GM19463 (cell line): ENCODE measurements at regions not wholly inside any gene's neighbourhood (a gene's known extent, or its start where the extent isn't known, plus 50 kb on each side); places are given as distances from the start of the nearest gene placed in this dataset.
A peak's percentile ranks its signal among the peaks of the same experiment; 100 is the strongest.
"Not testable (repeated sequence)": the region's sequence is repeated elsewhere in the genome, so short reads cannot be mapped to it uniquely, and the experiment has no call there.

Source experiments
- ATAC-seq: cut with Tn5 transposase; IDR thresholded peaks from one replicate; pipeline ENCODE4 v1.9.1; 2021; ENCODE audit warnings: mild to moderate bottlenecking, moderate library complexity; ENCODE audit not compliant: unreplicated experiment

DNA sequence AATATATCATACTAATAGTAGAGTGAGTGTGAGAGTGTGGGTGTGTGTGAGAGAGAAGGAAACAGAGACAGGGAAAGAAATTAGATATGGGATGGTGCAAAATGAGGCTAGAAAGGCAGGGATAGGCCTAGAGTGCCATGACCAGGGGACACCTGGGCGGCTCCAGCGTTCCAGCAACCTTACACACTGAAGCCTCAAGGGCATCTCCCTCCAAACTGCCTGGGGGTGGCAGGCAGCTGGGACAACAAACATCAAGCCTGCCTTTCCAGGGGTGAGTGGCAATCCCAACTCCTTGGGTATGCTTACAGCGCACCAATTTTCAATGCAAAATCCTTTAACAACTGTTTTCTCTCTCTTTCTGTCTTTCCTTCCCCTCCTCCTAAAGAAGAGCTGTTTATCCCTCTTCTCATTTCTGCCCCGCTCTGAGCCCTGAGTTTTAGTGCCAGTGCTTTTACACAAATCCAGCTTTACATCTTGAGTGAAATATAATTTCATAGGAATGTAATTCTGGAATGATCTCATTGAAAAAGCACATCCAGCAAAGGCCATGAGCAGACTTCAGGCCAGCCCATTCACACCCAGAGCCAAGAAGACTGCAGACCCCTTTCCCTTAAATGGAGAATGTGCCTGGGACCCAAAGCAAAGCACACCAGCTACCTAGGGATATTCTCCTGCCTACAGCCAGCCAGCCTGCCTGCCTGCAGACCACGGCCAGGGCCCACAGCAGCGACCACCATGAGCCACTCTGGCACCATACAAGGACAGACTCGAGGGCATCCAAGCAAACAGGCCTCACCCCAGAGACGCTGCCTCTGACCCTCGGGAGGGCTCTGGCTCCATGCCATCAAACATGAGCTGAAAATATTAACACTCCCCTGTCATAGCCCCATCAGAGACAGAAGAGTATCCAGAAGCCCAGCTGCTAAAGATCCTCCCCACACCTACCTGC lies 90.3 kb downstream of the RPL27A start:
- no peak for ATAC-seq

DNA sequence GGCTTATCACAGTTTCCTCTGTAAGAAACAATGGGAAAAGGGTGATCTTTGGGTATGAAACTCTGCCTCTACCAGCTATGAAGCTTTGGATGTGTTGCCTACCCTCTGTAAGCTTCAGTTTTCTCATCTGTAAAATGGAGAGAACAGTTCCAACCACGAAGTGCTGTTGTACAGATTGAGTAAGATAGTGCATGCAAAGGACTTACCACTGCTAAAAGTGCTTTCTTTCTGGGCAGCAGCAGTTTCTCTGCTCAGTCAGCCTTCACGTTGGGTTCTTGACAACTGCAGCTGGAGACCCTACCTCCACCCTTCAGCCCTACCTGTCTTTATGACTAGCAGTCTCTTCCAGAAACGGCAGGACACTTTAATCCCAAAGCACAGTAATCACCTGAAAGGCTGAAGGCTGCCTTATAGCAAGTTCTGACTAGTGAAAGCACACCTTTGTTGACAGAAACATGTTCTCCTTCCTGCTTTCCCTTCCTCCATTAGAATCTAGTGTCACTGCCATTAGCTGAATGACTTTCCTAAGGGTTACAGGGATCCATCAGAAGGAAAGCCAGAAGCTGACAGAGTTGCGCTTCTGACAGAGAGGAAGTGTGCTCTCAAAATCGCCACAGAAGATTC lies 91.4 kb downstream of the RPL27A start:
- no peak for ATAC-seq

DNA sequence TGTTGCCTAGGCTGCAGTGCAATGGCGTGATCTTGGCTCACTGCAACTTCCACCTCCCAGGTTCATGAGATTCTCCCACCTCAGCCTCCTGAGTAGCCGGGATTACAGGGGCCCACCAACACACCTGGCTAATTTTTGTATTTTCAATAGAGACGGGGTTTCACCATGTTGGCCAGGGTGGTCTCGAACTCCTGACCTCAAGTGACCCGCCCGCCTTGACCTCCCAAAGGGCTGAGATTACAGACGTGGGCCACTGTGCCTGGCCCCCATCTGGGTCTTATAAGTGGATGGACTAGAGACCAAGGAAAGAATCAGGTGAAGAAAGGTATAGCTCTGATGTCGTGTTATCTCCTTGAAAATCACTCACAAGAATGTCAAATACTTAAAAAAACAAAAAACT lies 92.3 kb downstream of the RPL27A start:
- not testable (repeated sequence) for ATAC-seq

DNA sequence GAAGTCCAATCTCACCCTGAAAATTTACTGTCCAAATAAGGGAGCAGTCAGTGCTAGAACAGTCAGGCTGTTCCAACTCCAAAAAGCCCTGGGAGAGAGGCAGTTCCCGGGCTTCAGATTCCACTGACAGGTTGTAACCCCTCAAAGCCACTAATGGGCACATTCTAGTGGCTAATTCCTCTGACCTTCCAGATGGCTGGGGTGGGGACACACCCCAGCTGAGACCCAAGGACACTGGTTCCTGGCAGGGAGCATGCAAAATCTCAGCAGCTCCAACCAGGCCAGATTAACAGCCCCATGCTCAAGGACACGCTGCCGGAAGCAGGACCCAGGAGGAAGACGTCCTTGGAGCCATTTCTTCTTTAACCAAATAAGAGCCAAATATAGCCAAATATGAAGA lies 92.7 kb downstream of the RPL27A start:
- ATAC-seq, result no peak

DNA sequence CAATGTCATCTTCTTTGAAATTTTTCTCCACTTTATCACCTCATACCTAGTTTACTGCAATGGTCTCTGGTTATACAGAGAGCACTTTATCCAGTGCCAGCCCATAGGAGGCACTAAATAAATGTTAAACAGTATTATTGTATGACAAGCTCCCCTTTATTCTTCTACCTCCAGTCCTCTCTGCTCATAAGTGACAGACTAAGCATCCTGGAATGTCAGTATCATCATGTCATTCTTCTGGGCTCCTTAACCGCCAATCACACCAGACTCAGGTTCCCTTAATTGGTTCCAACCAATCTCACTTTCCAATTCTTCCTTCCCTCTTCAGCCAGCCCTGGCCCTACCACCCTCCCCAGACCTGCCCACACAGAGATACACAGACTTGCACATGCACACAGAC lies 93.1 kb downstream of the RPL27A start:
- no peak for ATAC-seq

DNA sequence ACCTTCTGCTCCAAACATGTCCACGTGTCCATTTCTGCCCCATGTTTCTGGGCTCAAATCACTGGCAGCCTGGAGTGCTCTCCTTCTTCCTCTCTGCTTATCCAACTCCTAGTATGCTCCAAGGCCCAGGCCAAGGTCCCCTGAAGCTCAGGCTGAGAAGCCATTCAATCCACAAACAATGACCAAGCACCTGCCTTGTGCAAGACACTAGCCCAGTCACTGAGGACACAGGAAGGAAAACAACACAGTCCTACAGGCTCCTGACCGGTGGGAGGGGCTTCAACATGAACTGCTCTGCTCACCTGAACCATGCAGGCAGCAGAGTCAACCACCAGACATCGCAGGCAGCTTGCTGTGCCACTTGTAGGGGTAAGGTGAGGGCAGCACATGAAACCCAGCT lies 93.6 kb downstream of the RPL27A start:
- ATAC-seq, result no peak

DNA sequence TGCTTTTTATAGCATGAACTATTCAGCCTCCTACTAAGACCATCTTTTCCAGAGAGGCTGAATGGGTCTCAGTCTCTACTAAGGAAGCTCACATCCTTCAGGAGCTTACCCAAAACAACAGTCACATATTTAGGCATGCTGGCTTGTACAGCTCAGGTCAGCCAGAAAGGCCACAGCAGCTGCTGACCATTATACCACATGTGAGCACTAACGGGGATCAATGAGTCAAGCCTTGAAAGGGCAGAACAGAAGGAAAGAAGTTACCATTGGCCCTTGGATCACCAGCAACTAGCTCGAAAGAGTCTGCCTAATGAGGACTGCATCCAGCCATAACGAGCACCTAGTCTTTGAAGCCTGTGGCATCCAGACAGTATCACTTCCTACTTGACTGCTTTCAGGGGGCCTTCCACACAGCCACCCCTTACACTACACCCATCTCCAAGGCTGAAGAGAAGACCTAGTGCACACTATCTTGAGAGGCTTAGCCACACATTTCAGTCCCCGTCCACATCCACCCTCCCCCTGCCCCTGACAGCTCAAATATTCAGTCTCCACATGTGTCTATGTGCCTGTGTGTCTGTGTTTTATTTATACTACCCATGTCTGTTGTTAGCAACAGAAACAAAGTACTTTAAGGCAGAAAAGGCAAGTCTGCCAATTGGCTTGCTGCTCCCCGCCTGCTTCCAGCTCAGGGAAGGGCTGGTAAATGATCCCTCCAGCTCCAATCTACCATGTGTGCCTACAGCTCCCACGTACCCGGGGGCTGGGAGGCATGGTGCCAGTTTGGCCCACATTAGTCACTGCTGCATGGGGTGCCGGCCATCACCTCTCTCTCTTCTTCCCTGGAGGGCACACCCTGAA lies 95.5 kb downstream of the RPL27A start:
- ATAC-seq, result peak; percentile 87

DNA sequence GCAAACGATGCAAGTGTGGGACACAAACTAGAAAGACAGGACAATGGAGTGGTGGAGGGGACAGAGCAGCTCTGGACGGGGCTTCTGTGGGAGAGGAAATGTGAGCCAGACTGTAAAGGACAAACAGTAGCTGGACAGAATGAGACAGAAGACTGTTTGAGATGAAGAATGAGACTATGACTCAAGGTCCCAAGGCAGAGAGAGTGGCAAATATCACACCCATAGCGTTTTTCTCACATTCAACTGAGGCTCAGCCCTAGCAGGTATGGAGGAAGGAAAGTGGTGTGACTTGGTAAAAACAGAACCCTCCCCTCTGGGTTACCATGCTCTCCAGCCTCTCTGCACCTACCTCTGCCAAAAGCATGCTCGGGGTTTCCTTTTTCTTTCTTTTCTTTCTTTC lies 96.5 kb downstream of the RPL27A start:
- no peak for ATAC-seq

DNA sequence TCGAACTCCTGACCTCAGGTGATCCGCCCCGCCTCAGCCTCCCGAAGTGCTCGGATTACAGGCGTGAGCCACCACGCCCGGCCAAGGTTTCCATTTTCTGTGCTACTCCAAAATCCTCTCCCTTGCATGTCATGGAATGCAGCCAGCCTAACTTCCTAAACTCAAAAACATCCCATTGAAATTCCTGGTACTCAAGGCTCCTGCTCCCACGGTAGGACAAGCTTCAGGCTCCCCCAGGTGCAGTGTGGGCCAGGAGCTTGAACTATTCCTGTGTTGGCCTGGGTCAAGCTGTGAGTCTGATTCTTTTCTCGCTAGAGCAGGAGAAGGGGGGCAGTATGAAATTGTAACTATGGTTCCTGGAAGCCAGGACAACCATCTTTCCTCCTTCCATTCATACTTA lies 97.1 kb downstream of the RPL27A start:
- no peak for ATAC-seq

DNA sequence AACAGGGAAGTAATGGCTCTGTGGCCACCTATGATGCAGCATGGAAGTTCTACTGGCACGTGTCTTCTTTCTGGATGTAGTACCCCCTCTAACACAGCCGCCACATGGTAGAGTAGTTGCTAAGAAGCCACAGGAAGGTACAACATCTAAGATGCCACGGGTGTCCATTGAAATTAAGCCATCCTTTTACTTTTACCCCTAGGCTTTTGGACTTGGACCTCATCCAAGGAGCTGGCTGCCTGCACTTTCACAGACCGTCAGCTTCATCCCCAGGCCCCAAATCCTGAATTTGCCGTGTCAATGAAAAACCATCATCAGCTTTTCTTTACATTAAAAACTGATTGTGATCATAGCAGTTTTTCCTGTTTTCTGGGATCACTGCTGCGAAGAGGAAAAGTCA lies 102.4 kb downstream of the RPL27A start:
- no peak for ATAC-seq

DNA sequence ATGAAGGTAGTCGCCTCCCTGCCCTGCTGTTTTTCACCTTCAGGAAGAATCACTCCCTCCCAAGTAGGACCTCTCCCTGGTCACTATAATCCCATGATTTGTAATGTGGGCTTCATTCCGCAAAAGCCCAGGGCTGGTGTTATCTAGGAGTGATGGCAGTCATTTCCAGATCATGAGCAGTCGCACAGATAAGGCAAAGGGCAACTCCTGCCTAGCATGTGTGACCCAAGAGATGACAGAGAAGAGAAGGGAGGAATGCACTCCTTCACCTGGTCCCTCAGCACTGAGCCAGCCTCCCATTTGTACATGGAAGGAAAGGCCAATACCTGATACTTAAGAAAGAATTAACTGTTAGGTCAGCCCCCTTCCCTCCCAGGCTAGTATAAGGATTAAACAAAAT lies 102.9 kb downstream of the RPL27A start:
- ATAC-seq, result no peak

DNA sequence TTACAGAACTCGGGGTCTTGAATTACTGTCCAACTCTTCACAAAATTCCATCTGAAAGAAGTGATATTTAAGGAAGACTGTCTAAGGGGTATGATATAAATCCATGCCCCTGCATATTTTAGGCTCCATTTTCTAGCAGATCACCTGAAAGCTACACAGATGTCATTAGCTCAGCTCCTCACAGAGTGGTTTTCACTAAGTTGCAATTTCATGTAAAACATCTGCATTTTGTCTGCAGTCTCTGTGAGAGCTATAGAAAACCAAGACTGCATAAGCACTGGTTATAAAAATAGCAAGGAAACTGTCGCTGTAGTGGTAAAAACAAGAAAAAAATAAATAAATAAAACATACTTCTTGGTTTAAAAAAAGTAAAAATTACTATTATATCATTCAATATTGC lies 103.4 kb downstream of the RPL27A start:
- no peak for ATAC-seq

DNA sequence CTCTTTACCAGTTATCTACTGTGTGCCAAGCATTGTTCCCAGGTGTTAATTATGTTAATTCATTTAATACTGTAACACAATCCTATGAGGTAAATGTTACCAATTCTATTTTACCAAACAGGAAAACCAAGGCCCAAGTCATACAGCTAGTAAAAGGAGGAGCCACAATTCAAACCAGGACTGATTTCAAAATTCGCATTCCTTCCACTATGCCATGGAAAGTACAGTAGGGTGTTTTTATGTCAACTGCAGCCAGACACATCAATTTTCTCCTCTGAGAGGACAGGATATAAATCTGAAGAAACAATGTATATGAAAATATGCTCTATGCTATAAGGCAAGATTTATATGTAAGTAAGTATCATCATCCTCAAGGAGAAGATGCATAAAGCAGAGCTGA lies 104.3 kb downstream of the RPL27A start:
- no peak for ATAC-seq

DNA sequence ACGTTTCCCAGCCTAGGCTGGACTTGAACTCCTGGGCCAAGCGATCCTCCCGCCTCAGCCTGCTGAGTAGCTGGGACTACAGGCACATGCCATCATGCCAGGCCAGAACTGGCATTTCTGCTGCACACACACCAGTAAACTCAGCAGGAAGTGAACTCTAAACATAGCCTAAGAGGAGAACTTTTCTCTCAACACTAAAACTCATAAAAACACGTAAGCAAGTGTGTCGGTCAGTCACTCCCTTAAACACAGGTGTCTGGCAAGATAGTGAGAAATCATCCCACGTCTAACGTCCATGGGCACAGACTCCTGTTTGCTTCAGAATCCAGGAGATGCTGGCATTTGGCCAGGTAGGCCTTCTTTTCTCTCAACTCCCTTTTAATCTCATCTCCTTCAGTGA lies 104.8 kb downstream of the RPL27A start:
- ATAC-seq, result no peak

DNA sequence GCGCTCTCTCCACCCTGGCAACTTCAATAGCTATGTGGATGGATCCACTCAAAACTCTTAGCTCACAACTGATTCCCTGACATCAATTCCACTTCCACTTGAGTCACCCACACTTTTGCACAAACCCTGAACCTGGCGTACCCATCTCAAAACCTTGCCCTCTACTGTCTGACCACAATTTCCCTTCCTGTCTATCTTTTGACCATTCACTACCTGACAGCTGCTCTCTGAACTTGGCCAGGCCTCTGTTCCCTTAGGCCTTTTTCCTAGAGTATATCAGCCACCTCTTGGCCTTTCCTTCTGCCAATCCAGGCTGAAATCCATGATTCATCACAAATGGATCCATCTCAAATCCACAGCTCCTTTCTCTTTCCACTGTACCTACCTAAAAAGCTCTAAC lies 106.0 kb downstream of the RPL27A start:
- ATAC-seq, result no peak

DNA sequence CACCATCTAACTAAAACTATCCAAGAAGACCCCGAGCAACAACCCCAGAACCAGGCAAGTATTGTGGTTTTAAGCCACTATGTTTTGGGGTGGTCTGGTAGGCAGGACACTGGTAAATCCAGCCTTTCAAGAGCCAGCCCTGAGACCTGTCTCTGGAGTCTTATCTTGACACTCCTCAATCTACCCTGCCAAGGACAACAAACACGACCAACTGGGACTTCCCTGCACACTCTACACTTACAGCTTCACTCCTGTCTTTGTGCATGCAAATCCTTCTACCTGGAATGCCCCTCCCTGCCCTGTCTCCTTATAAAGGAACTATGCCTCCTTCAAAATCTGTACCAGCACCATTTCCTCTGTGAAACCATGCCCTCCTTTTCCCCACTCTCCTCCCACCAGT lies 107.3 kb downstream of the RPL27A start:
- no peak for ATAC-seq

DNA sequence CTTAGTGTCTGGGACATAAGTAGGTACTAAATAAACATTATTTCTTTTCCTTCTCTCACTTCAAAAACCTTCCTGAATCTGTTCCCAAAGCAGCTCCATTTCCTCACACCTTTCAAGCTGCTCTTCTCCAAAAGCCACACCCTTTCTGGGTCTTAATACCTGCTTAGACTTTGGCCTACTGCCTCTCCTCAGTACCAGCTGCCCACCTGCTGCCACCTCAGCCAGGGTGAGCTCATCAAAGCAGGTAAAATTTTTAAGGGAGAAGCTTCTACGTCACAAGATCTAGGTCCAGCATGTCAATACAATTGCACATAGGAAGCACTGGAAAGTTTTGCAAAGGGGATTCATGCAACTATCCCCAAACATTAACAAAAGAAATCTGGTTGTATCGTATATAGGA lies 108.4 kb downstream of the RPL27A start:
- no peak for ATAC-seq

DNA sequence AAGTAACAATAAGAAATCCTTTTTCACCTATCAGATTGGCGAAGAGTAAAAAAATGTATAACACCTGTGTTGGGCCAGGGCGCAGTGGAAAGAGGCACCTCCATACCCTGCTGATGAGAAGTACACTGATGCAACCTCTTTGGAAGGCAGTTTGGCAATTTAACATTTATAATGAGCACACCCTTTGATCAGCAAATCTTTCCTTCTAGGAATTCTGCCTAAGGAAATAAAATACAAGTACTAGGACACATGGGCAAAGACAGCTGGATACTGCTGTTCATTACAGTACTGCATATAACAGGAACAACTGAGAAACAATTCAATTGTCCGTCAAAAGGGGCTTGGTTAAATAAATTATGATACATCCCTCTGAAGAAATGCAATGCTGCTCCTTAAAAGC lies 110.1 kb downstream of the RPL27A start:
- no peak for ATAC-seq

DNA sequence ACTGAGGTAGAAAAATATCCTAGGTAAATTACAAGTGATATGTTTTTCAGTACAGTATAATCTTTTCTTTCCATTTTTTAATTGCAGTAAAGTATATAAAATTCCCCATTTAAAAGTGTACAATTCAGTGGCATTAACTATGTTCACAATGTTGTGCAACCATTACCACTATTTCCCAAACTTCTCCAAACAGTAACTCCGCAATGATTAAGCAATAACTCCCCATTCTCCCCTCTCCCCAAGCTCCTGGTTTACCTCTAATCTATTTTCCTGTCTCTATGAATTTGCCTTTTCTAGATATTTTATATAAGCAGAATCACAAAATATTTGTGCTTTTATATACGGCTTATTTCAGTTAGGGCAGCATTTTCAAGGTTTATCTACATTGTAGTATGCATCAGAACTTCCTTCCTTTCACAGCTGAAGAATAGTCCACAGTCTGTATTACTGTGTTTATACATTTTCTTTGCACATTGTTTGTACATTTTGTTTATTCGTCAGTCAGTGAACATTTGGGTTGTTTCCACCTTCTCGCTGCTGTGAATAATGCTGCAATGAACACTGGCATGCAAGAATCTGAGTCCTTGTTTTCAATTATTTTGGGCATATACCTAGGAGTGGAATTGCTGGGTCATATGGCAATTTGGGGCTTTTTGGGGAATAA lies 110.7 kb downstream of the RPL27A start:
- ATAC-seq, result no peak

DNA sequence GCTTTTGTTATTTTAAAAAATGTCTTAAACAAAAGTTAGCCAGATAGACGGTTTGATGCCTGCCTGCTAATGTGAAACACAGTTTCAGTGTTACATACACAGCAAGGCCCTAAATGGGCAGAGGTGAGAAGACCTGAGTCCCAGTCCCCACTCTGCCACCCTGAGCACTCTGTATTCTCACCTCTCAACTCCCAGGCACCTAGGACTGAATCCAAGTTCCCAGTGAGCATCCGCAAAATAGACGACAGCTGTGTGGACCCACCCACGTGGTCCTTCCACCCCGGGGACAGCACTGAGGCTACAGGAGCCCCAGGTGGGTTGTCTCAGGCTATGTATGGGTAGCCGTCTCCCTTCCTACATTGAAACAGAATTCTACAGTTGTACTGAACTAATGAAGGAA lies 111.5 kb downstream of the RPL27A start:
- ATAC-seq, result no peak

DNA sequence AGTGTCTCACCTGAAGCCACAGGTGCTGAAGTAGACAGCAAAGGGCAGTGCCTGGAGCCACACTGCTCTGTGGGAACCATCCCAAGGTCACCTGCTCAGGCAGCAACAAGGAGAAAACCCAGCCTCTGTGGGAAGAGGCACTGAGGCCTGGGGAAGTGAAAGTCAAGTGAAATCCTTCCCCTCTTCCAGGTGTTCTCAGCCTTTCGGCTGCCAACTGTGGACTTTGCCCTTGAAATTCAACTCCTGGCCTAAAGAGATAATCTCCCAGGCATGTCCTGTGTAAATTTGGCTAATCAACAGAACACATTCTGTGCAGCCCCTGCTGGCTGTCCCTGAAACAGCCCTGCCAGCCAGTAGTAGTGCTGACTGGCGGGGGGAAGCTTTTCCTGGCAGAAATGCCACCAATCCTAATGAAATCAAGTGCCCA lies 112.1 kb downstream of the RPL27A start:
- no peak for ATAC-seq
